Right cardiac atrium (tissue), 5 donors: ENCODE measurements at regions not wholly inside any gene's neighbourhood (a gene's known extent, or its start where the extent isn't known, plus 50 kb on each side); places are given as distances from the start of the nearest gene placed in this dataset.
A peak's percentile ranks its signal among the peaks of the same experiment; 100 is the strongest.

Source experiments
- ATAC-seq, 2 donors: fragments of 200-7000 bp; cut with Tn5 transposase; one replicate each; pipeline versions ENCODE4 v1.8.0 to v1.9.1; 2020; ENCODE audit warnings: moderate library complexity in 2 of 2, mild to moderate bottlenecking in 1 of 2
- DNase-seq, 3 donors: peaks; one replicate each; pipeline ENCODE4 v3.0.0-alpha.2; 2020
- H3K27ac ChIP-seq: one replicate; pipeline ENCODE4 v1.5.1; 2013; ENCODE audit warnings: mild to moderate bottlenecking, low read length, control low read depth, moderate library complexity
- H3K27me3 ChIP-seq: one replicate; pipeline ENCODE4 v1.6.1; 2013; ENCODE audit not compliant: control insufficient read depth, insufficient read depth
- H3K4me1 ChIP-seq: one replicate; pipeline ENCODE4 v1.6.1; 2013; ENCODE audit warnings: low read length; ENCODE audit not compliant: control insufficient read depth, insufficient read depth
- H3K4me3 ChIP-seq: one replicate; pipeline ENCODE4 v1.5.1; 2013; ENCODE audit warnings: low read length, control low read depth
- H3K9me3 ChIP-seq: one replicate; pipeline ENCODE4 v1.6.1; 2013; ENCODE audit warnings: low read length; ENCODE audit not compliant: control insufficient read depth
- WGBS: extraction: QIAGEN DNeasy Blood & Tissue Kit; methylation state at CpG from one replicate; pipeline ENCODE4 v1.1.7; 2013; 5-methylcytosine and 5-hydroxymethylcytosine counted together
- intact Hi-C, 4 donors: fragments of 100-400 bp; cut with DNase I; formaldehyde crosslinking; loops; one replicate each; pipeline versions ENCODE4 v1.11.0 to v1.14.0; 2022 to 2023
- donor health status: healthy with polysubstance abuse.
- donor health status: DM: no; HTN: yes; CAD: no.
- donor health status: DM: no; HTN: no; CAD: no.
- donor health status: DM: no; HTN: yes; CAD: no; lungs with severe emphysema.
- donor health status: DM: yes; HTN: yes; CAD: no.

DNA sequence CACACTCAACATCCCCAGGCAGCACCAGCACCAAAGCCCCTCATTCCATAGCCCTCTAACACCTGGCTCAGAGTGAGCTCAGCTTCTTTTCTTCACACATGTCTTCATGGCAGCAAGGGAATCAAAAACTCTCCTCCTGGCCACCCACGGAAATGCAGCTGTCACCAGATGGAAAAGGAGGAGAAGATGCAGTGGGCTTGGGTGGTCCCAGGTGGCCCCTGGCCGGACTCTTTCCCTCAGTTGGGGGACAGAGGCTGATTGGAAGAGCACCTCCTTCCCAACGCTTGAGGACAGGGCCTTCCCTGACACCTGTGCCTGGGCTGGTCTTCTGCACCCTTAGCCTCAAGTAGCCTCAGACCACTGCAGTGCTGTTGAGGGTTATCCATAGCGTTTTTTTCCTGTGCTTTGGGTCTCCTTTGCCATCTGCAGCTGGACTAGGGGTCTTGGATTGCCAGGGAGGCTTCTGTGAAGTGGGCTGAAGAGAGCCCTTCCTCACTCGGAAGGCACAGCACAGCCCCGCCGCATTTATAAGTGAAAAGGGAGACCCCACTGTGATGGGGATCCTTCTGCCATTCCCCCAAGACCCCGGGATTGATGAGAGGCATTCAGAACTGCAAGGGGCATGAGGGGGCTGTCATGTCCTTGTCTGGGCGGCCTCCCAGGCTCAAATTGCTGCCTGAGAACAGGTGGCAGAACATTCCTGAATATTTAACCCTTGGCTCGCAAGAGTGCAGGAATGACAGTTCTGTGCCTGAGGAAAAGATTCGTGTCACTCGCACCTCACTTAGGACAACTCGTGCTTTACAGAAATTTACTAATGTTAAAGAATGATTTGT is 200.0 kb downstream of the AUH start:
- Histone ChIP-seq H3K4me3 (no peak overlapping the region), H3K4me1 (no peaks in the 10 kb centered on the region), H3K27ac (no peak overlapping the region), H3K27me3 (no peaks in the 10 kb centered on the region), H3K9me3 (no peaks in the 10 kb centered on the region)
- DNase-seq: no peak
- 86% methylated on average over 13 of the region's 13 CpGs for WGBS
- no peak for ATAC-seq
- intact Hi-C loops: no loop called here

DNA sequence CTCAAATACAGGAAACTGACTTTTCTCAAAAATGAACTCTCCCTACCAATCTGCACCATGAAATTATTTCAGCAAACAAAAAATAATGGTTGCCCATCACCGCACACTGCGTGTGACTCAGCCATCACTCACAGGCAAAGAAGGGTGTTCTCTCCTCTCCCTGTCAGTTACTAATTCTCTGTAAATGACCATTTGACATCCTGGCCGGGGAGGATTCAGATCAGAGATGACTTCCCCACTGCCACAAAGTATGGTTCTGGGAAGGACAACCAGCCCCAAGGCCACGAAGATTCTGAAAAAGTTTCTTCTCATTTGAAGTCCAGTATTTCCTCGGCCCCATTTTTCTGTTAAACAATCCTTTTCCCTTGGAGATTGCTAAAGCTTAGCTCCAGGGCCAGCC is 199.4 kb downstream of the AUH start:
- H3K4me1 ChIP-seq: no peaks in the 10 kb centered on the region
- no peak overlapping the region for H3K27ac ChIP-seq
- H3K27me3 ChIP-seq: no peaks in the 10 kb centered on the region
- intact Hi-C loops: no loop called here
- DNase-seq (no peak), ATAC-seq (no peak)
- no peaks in the 10 kb centered on the region for H3K9me3 ChIP-seq
- 84% methylated on average over 5 of the region's 5 CpGs for WGBS
- no peak overlapping the region for H3K4me3 ChIP-seq

DNA sequence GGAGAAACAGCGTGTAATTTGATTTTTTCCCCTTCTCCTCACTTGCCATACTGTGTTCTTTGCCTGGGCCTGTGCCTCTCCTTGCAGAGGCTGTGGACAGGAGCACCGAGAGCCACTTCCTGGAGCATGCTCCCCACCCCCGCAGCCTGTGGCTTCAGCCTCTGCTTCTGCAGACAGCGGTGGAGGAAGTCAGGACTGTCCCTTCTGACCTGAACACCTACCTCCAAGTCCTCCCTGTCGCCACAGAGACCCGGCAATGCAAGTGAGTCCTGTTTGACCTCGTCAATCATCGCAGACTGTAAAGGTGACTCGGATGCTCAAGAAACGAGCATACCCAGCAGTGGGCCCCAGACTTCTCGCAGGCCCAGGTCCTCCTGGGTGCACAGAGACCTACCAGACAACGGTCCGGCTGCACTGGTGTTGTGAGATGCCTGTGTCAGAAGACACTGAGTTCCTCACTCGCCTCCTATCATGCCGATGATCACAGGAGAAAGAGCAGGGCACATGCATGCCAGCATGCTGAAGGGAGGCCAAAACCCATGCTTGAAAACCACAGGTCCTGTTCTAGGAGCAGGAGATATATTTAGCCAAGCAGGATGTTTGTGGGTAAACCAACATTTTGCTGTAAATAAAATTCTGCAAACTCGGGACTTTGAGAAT is 198.8 kb downstream of the AUH start:
- peak in 1 of 2 donors; percentile 4 for ATAC-seq
- Histone ChIP-seq H3K4me3 (no peak overlapping the region), H3K27ac (no peak overlapping the region), H3K9me3 (no peaks in the 10 kb centered on the region), H3K27me3 (no peaks in the 10 kb centered on the region), H3K4me1 (no peaks in the 10 kb centered on the region)
- WGBS: 53% methylated on average over 16 of the region's 16 CpGs
- intact Hi-C loops: no loop called here
- DNase-seq: peak in 2 of 3 donors; percentile 71 to 73

DNA sequence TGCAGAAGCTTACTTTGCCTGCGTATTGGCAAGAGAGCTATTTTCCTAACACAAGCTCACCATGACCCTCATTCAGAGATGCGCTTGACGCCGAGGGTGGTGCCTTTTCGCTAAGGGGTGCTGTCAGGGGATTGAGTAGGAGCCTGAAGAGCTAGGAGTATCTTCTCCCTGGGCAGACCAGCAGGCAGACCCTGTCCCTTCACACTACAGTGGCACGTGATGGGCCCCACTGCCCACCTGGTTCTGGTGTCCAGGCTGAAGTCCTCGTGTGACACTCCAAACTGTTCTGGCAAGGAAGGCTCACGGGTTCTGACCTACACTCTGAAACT is 198.3 kb downstream of the AUH start:
- Histone ChIP-seq H3K4me1 (no peaks in the 10 kb centered on the region), H3K4me3 (no peak overlapping the region), H3K27me3 (no peaks in the 10 kb centered on the region), H3K27ac (no peak overlapping the region), H3K9me3 (no peaks in the 10 kb centered on the region)
- ATAC-seq (no peak), DNase-seq (no peak)
- WGBS: 86% methylated on average over 8 of the region's 8 CpGs
- intact Hi-C loops: no loop called here

DNA sequence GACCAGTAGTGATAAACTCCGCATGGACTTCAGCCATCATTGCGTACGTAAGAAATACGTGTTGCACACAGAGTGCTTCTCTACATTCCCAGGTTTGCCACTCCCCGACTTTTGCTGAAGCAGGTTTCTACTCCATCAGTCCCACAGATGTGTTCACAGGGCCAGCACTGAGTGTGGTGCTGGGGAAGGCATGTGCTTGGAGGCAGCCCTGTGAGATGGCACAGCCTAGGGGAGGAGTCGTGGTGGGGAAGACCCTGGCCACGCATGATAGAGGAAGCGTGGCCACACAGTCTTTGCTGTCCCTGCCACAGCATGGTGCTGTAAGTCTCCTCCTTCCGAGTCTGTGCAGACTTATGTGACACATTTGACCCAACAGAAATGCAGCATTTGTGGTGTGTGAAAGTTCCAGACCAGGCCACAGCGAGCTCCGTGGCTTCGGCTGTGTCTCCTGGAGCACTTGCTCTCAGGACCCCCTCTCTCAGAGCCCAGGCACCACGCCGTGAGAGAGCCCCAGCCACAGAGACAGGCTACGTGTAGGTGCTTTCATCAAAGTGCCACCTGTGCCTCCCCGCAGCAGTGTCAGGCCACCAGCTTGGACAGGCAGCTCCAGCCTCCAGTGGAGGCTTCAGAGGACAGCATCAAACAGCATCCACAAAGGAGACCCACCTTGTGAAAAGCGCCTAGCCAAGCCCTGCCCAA is 197.8 kb downstream of the AUH start:
- DNase-seq: no peak
- Histone ChIP-seq H3K4me3 (no peak overlapping the region), H3K9me3 (no peaks in the 10 kb centered on the region), H3K27ac (no peak overlapping the region), H3K4me1 (no peaks in the 10 kb centered on the region), H3K27me3 (no peaks in the 10 kb centered on the region)
- intact Hi-C loops: no loop called here
- no peak for ATAC-seq
- 90% methylated on average over 17 of the region's 17 CpGs for WGBS
